ENCODE measurements at regions not wholly inside any gene's neighbourhood (a gene's known extent, or its start where the extent isn't known, plus 50 kb on each side); places are given as distances from the start of the nearest gene placed in this dataset.

DNA sequence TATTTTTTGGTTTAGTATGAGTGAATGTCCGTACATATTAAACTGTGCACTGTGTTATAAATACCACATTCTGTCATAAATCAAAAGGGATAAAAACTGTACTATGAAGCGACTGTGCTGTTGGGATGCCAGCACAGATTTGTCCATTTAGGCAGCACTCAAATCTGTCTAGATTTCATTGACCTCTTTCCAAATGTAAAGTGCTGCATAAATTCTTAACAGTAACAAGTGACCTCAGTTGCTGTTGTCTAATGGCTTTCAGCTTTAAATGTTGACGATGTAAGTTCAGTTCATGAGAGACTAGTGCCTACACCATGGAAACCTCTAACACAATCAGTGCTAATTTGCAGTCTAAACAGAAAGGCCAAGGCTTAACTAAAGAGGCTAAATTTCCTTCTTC is 531.4 kb upstream of the LMO3 start:
- TF ChIP-seq POLR2A (IDR thresholded peaks at IDR 0.05) (no peak), CTCF (IDR thresholded peaks at IDR 0.05) (no peak)

Data from right lobe of liver (tissue), 4 donors.